ENCODE measurements at regions not wholly inside any gene's neighbourhood (a gene's known extent, or its start where the extent isn't known, plus 50 kb on each side); places are given as distances from the start of the nearest gene placed in this dataset.
"Not testable (repeated sequence)": the region's sequence is repeated elsewhere in the genome, so short reads cannot be mapped to it uniquely, and the experiment has no call there.

- Histone ChIP-seq H3K9me2 (replicated peaks; ENCODE audit: insufficient read depth, low read length) (no peaks in the 10 kb centered on the region), H3K9me3 (replicated peaks; ENCODE audit: insufficient read depth, low read length) (no peaks in the 10 kb centered on the region), H3K4me2 (ENCODE audit: low read depth, low read length) (no peak overlapping the region), H4K20me1 (ENCODE audit: insufficient read depth, low read length) (no peaks in the 10 kb centered on the region), H3K79me2 (ENCODE audit: low read length) (no peaks in the 10 kb centered on the region), H2AFZ (ENCODE audit: low read length) (no peak overlapping the region), H3K4me3 (ENCODE audit: low read length) (no peak overlapping the region), H3F3A (ENCODE audit: insufficient read depth, low read length) (no peaks in the 10 kb centered on the region), H3K9ac (ENCODE audit: low read length) (no peak overlapping the region), H3K4me1 (ENCODE audit: low read length) (no peaks in the 10 kb centered on the region), H3K27me3 (replicated peaks; ENCODE audit: insufficient read depth, low read length) (no peaks in the 10 kb centered on the region), H3K36me3 (replicated peaks; ENCODE audit: insufficient read depth, low read length) (no peaks in the 10 kb centered on the region), H3K27ac (ENCODE audit: low read length) (no peak overlapping the region)
- TF ChIP-seq EZH2phosphoT487 (IDR thresholded peaks at IDR 0.05; ENCODE audit: low read length) (no peak), EZH2 (optimal IDR thresholded peaks at IDR 0.05; ENCODE audit: low read depth, low read length) (no peak)
- TF ChIP-seq, protein P1, sequence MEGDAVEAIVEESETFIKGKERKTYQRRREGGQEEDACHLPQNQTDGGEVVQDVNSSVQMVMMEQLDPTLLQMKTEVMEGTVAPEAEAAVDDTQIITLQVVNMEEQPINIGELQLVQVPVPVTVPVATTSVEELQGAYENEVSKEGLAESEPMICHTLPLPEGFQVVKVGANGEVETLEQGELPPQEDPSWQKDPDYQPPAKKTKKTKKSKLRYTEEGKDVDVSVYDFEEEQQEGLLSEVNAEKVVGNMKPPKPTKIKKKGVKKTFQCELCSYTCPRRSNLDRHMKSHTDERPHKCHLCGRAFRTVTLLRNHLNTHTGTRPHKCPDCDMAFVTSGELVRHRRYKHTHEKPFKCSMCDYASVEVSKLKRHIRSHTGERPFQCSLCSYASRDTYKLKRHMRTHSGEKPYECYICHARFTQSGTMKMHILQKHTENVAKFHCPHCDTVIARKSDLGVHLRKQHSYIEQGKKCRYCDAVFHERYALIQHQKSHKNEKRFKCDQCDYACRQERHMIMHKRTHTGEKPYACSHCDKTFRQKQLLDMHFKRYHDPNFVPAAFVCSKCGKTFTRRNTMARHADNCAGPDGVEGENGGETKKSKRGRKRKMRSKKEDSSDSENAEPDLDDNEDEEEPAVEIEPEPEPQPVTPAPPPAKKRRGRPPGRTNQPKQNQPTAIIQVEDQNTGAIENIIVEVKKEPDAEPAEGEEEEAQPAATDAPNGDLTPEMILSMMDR (IDR thresholded peaks at IDR 0.05; ENCODE audit: low read length), result no peak
- no peak for DNase-seq
These were observed 1214.9 kb downstream of the GALC start for GRCh38 chr14:86777963-86778602.

DNA sequence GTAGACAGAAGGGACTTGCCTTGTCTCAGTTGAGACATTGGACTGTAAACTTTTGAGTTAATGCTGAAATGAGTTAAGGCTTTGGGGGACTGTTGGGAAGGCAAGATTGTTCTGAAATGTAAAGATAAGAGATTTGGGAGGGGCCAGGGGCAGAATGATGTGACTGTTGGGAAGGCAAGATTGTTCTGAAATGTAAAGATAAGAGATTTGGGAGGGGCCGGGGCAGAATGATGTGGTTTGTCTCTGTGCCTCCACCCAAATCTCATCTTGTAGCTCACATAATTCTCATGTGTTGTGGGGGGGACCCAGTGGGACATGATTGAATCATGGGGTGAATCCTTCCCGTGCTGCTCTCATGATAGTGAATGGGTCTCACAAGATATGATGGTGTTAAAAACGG, 1217.1 kb downstream of the GALC start:
- H4K20me1 ChIP-seq (ENCODE audit: insufficient read depth, low read length); H3K27me3 ChIP-seq (replicated peaks; ENCODE audit: insufficient read depth, low read length); H3K27ac ChIP-seq (ENCODE audit: low read length); H3K4me2 ChIP-seq (ENCODE audit: low read depth, low read length); H3F3A ChIP-seq (ENCODE audit: insufficient read depth, low read length); H2AFZ ChIP-seq (ENCODE audit: low read length); H3K36me3 ChIP-seq (replicated peaks; ENCODE audit: insufficient read depth, low read length); H3K79me2 ChIP-seq (ENCODE audit: low read length); H3K9me3 ChIP-seq (replicated peaks; ENCODE audit: insufficient read depth, low read length); H3K4me1 ChIP-seq (ENCODE audit: low read length); H3K9me2 ChIP-seq (replicated peaks; ENCODE audit: insufficient read depth, low read length); DNase-seq; H3K4me3 ChIP-seq (ENCODE audit: low read length); H3K9ac ChIP-seq (ENCODE audit: low read length): not testable (repeated sequence)

- H3K9me3 ChIP-seq (replicated peaks; ENCODE audit: insufficient read depth, low read length), result no peaks in the 10 kb centered on the region
- no peak for DNase-seq
- no peaks in the 10 kb centered on the region for H4K20me1 ChIP-seq (ENCODE audit: insufficient read depth, low read length)
- no peaks in the 10 kb centered on the region for H3K27me3 ChIP-seq (replicated peaks; ENCODE audit: insufficient read depth, low read length)
- TF ChIP-seq, protein P1 (IDR thresholded peaks at IDR 0.05; ENCODE audit: low read length), result no peak
- TF ChIP-seq EZH2phosphoT487 (IDR thresholded peaks at IDR 0.05; ENCODE audit: low read length), result no peak
- TF ChIP-seq EZH2 (optimal IDR thresholded peaks at IDR 0.05; ENCODE audit: low read depth, low read length), result no peak
- no peak overlapping the region for H2AFZ ChIP-seq (ENCODE audit: low read length)
- H3K79me2 ChIP-seq (ENCODE audit: low read length), result no peaks in the 10 kb centered on the region
- no peaks in the 10 kb centered on the region for H3K4me1 ChIP-seq (ENCODE audit: low read length)
- H3F3A ChIP-seq (ENCODE audit: insufficient read depth, low read length), result no peaks in the 10 kb centered on the region
- H3K9ac ChIP-seq (ENCODE audit: low read length), result no peak overlapping the region
- no peaks in the 10 kb centered on the region for H3K36me3 ChIP-seq (replicated peaks; ENCODE audit: insufficient read depth, low read length)
- H3K27ac ChIP-seq (ENCODE audit: low read length), result no peak overlapping the region
- H3K9me2 ChIP-seq (replicated peaks; ENCODE audit: insufficient read depth, low read length), result no peaks in the 10 kb centered on the region
- H3K4me3 ChIP-seq (ENCODE audit: low read length), result no peak overlapping the region
- H3K4me2 ChIP-seq (ENCODE audit: low read depth, low read length), result no peak overlapping the region
These were observed 1218.1 kb downstream of the GALC start for GRCh38 chr14:86774916-86775315.

DNA sequence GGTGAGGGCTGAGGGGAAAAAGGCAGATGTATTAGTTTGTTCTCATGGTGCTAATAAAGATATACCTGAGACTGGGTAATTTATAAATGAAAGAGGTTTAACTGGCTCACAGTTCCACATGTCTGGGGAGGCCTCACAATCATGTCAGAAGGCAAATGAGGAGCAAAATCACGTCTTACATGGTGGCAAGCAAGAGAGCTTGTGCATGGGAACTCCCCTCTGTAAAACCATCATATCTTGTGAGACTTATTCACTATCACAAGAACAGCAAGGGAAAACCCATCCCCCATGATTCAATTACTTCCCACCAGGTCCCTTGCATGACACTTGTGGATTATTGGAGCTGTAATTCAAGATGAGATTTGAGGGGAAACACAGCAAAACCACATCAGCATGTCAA, 1220.9 kb downstream of the GALC start:
- no peaks in the 10 kb centered on the region for H3K9me3 ChIP-seq (replicated peaks; ENCODE audit: insufficient read depth, low read length)
- H3K79me2 ChIP-seq (ENCODE audit: low read length), result no peaks in the 10 kb centered on the region
- H3K27me3 ChIP-seq (replicated peaks; ENCODE audit: insufficient read depth, low read length), result no peaks in the 10 kb centered on the region

More for the DNA sequence above, 1220.9 kb downstream of the GALC start:
- Histone ChIP-seq H3K4me3 (ENCODE audit: low read length) (no peak overlapping the region), H3K4me2 (ENCODE audit: low read depth, low read length) (no peak overlapping the region), H3K9ac (ENCODE audit: low read length) (no peak overlapping the region), H3K36me3 (replicated peaks; ENCODE audit: insufficient read depth, low read length) (no peaks in the 10 kb centered on the region), H2AFZ (ENCODE audit: low read length) (no peak overlapping the region), H3K4me1 (ENCODE audit: low read length) (no peaks in the 10 kb centered on the region), H3K27ac (ENCODE audit: low read length) (no peak overlapping the region), H3F3A (ENCODE audit: insufficient read depth, low read length) (no peaks in the 10 kb centered on the region), H3K9me2 (replicated peaks; ENCODE audit: insufficient read depth, low read length) (no peaks in the 10 kb centered on the region), H4K20me1 (ENCODE audit: insufficient read depth, low read length) (no peaks in the 10 kb centered on the region)
- DNase-seq, result no peak
- TF ChIP-seq, protein P1 (IDR thresholded peaks at IDR 0.05; ENCODE audit: low read length), result no peak
- TF ChIP-seq EZH2phosphoT487 (IDR thresholded peaks at IDR 0.05; ENCODE audit: low read length) (no peak), EZH2 (optimal IDR thresholded peaks at IDR 0.05; ENCODE audit: low read depth, low read length) (no peak)
